ENCODE measurements at regions not wholly inside any gene's neighbourhood (a gene's known extent, or its start where the extent isn't known, plus 50 kb on each side); places are given as distances from the start of the nearest gene placed in this dataset.

- Mint-ChIP-seq H3K27ac (ENCODE audit: unreplicated experiment) (no peak overlapping the region), H3K4me3 (ENCODE audit: unreplicated experiment) (no peak overlapping the region), H3K27me3 (ENCODE audit: unreplicated experiment) (no peaks in the 10 kb centered on the region), H3K4me1 (ENCODE audit: unreplicated experiment) (no peaks in the 10 kb centered on the region), H3K9me3 (ENCODE audit: unreplicated experiment) (no peaks in the 10 kb centered on the region), H3K36me3 (ENCODE audit: low read depth, unreplicated experiment) (no peaks in the 10 kb centered on the region)
- TF ChIP-seq, protein P1, sequence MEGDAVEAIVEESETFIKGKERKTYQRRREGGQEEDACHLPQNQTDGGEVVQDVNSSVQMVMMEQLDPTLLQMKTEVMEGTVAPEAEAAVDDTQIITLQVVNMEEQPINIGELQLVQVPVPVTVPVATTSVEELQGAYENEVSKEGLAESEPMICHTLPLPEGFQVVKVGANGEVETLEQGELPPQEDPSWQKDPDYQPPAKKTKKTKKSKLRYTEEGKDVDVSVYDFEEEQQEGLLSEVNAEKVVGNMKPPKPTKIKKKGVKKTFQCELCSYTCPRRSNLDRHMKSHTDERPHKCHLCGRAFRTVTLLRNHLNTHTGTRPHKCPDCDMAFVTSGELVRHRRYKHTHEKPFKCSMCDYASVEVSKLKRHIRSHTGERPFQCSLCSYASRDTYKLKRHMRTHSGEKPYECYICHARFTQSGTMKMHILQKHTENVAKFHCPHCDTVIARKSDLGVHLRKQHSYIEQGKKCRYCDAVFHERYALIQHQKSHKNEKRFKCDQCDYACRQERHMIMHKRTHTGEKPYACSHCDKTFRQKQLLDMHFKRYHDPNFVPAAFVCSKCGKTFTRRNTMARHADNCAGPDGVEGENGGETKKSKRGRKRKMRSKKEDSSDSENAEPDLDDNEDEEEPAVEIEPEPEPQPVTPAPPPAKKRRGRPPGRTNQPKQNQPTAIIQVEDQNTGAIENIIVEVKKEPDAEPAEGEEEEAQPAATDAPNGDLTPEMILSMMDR (IDR thresholded peaks at IDR 0.05; ENCODE audit: unreplicated experiment): no peak
- no peak for DNase-seq (ENCODE audit: low spot score)
These were observed 950.7 kb upstream of the FANCL start for GRCh38 chr2:59191781-59192180.

DNA sequence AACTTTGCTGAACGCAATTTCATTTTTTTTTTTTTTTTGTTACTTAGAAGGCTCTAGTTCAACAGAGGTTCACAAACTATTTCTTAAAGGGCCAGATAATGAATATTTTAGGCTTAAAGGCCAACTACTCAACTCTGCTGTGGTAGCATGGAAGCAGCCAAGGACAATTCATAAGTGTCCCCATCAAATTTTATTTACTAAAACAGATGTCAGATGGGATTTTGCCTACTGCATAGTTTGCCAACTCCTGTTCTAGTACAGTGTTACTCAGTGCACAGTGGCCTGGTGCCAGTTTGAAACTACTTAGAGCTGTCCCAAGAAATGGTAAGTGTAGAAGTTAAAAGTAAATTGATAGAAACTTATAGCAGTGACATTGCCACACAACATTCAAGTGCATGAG is 949.4 kb upstream of the FANCL start:
- Mint-ChIP-seq H3K27me3 (ENCODE audit: unreplicated experiment) (no peaks in the 10 kb centered on the region), H3K9me3 (ENCODE audit: unreplicated experiment) (no peaks in the 10 kb centered on the region), H3K27ac (ENCODE audit: unreplicated experiment) (no peak overlapping the region), H3K36me3 (ENCODE audit: low read depth, unreplicated experiment) (no peaks in the 10 kb centered on the region), H3K4me3 (ENCODE audit: unreplicated experiment) (no peak overlapping the region), H3K4me1 (ENCODE audit: unreplicated experiment) (no peaks in the 10 kb centered on the region)
- DNase-seq (ENCODE audit: low spot score): no peak
- TF ChIP-seq, protein P1 (IDR thresholded peaks at IDR 0.05; ENCODE audit: unreplicated experiment): no peak

GRCh38 chr2:59184276-59185020 is 943.3 kb upstream of the FANCL start:
- Mint-ChIP-seq H3K9me3 (ENCODE audit: unreplicated experiment) (no peaks in the 10 kb centered on the region), H3K36me3 (ENCODE audit: low read depth, unreplicated experiment) (no peaks in the 10 kb centered on the region), H3K27ac (ENCODE audit: unreplicated experiment) (no peak overlapping the region), H3K27me3 (ENCODE audit: unreplicated experiment) (peaks cover 1% of the 10 kb centered on the region), H3K4me3 (ENCODE audit: unreplicated experiment) (no peak overlapping the region), H3K4me1 (ENCODE audit: unreplicated experiment) (no peaks in the 10 kb centered on the region)
- DNase-seq (ENCODE audit: low spot score): no peak
- TF ChIP-seq, protein P1 (IDR thresholded peaks at IDR 0.05; ENCODE audit: unreplicated experiment): no peak

GRCh38 chr2:59183070-59183469 is 941.9 kb upstream of the FANCL start:
- Mint-ChIP-seq H3K4me3 (ENCODE audit: unreplicated experiment) (no peak overlapping the region), H3K36me3 (ENCODE audit: low read depth, unreplicated experiment) (no peaks in the 10 kb centered on the region), H3K9me3 (ENCODE audit: unreplicated experiment) (no peaks in the 10 kb centered on the region), H3K27me3 (ENCODE audit: unreplicated experiment) (peaks cover 1% of the 10 kb centered on the region), H3K27ac (ENCODE audit: unreplicated experiment) (no peak overlapping the region), H3K4me1 (ENCODE audit: unreplicated experiment) (no peaks in the 10 kb centered on the region)
- no peak for DNase-seq (ENCODE audit: low spot score)
- TF ChIP-seq, protein P1 (IDR thresholded peaks at IDR 0.05; ENCODE audit: unreplicated experiment): no peak

DNA sequence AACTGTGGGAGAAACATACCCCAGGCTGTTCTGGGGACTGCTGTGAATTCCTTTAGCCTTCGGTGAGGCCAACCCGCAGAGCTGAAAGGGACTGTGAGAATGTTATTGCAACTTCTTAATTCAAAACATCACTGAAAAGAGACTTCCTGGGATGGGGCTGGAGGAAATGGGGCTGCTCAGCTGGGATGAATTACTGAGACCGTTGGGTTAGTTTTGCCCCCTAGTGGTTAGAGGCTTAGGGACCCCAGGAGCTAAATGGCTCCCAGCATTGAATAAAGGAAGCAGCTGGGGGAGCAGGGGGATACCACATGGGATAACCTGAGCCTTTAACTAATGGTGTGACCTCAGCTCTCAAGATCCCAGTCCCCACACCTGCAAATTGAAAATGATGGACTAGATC is 941.1 kb upstream of the FANCL start:
- no peaks in the 10 kb centered on the region for H3K36me3 Mint-ChIP-seq (ENCODE audit: low read depth, unreplicated experiment)
- TF ChIP-seq, protein P1 (IDR thresholded peaks at IDR 0.05; ENCODE audit: unreplicated experiment): peak; percentile 69
- no peak overlapping the region for H3K27ac Mint-ChIP-seq (ENCODE audit: unreplicated experiment)
- peaks cover 1% of the 10 kb centered on the region for H3K27me3 Mint-ChIP-seq (ENCODE audit: unreplicated experiment)
- no peaks in the 10 kb centered on the region for H3K9me3 Mint-ChIP-seq (ENCODE audit: unreplicated experiment)
- peak; percentile 45 for DNase-seq (ENCODE audit: low spot score)
- H3K4me1 Mint-ChIP-seq (ENCODE audit: unreplicated experiment): no peaks in the 10 kb centered on the region
- H3K4me3 Mint-ChIP-seq (ENCODE audit: unreplicated experiment): no peak overlapping the region
